ENCODE measurements at regions not wholly inside any gene's neighbourhood (a gene's known extent, or its start where the extent isn't known, plus 50 kb on each side); places are given as distances from the start of the nearest gene placed in this dataset.

GRCh38 chr9:88828492-88828974 is 162.7 kb upstream of the S1PR3 start:
- Histone ChIP-seq H4K20me1 (ENCODE audit: control insufficient read depth, insufficient read depth) (no peaks in the 10 kb centered on the region), H3K36me3 (ENCODE audit: control insufficient read depth in 2 of 2, insufficient read depth in 2 of 2, low read length in 1 of 2) (no peaks in the 10 kb centered on the region), H3K4me1 (ENCODE audit: control insufficient read depth, insufficient read depth, low read length) (no peaks in the 10 kb centered on the region), H2AFZ (ENCODE audit: control insufficient read depth, low read depth, low read length) (no peak overlapping the region), H3K27ac (ENCODE audit: control insufficient read depth, insufficient read depth) (no peak overlapping the region), H3K4me3 (no peak overlapping the region), H3K9me3 (replicated peaks; ENCODE audit: control insufficient read depth, insufficient read depth, low read length) (no peaks in the 10 kb centered on the region; the same call in 2 of the 3 replicates), H3K27me3 (replicated peaks in 1 of 2; ENCODE audit: control insufficient read depth in 2 of 2, insufficient read depth in 2 of 2, low read length in 1 of 2) (no peaks in the 10 kb centered on the region; a peak in 2 of 4 replicates), H3K4me2 (ENCODE audit: control insufficient read depth, insufficient read depth) (no peak overlapping the region), H3K79me2 (ENCODE audit: control insufficient read depth, insufficient read depth, low read length) (no peaks in the 10 kb centered on the region), H3K9ac (ENCODE audit: control insufficient read depth, insufficient read depth, low read length) (no peak overlapping the region)
- SMC1A ChIA-PET (ENCODE audit: uncharacterized antibody, unreplicated experiment), result no interaction called here
- DNase-seq (ENCODE audit: low read depth, low spot score) (no peak), ATAC-seq (no peak), FAIRE-seq (no peak)
- POLR2A ChIA-PET, result no interaction called here
- no peak for TF ChIP-seq ZNF274 (IDR thresholded peaks at IDR 0.05; ENCODE audit: insufficient read depth, insufficient read length)
- TF ChIP-seq SMC3 (IDR thresholded peaks at IDR 0.05; ENCODE audit: borderline replicate concordance, low read length), result no peak
- TF ChIP-seq ETV6 (conservative IDR thresholded peaks at IDR 0.05 in 1 of 2, IDR thresholded peaks at IDR 0.05 in 1 of 2; ENCODE audit: borderline replicate concordance in 1 of 2, low read depth in 1 of 2), result no peak
- no peak for TF ChIP-seq ZBTB11 (CRISPR knock-in tag; IDR thresholded peaks at IDR 0.05)
- TF ChIP-seq PAX5 (IDR thresholded peaks at IDR 0.05; ENCODE audit: borderline replicate concordance, low read depth, low read length), result no peak
- TF ChIP-seq SUPT20H (IDR thresholded peaks at IDR 0.05; ENCODE audit: borderline replicate concordance, control insufficient read depth, low read depth, low read length), result no peak
- no peak for TF ChIP-seq SRF (IDR thresholded peaks at IDR 0.05; ENCODE audit: low read depth in 2 of 2, low read length in 2 of 2)
- TF ChIP-seq IKZF1 (conservative IDR thresholded peaks at IDR 0.05), result no peak
- no peak for TF ChIP-seq ZBED1 (IDR thresholded peaks at IDR 0.05; ENCODE audit: borderline replicate concordance)
- no peak for TF ChIP-seq PAX8 (IDR thresholded peaks at IDR 0.05)
- no peak for TF ChIP-seq CREB1 (IDR thresholded peaks at IDR 0.05; ENCODE audit: low read depth)
- TF ChIP-seq BCL3 (IDR thresholded peaks at IDR 0.05; ENCODE audit: borderline replicate concordance, insufficient read depth, low read depth, low read length, poor library complexity, severe bottlenecking), result no peak
- no peak for TF ChIP-seq ZBTB4 (CRISPR knock-in tag; IDR thresholded peaks at IDR 0.05)
- TF ChIP-seq YY1 (IDR thresholded peaks at IDR 0.05; ENCODE audit: low read depth, low read length), result no peak
- no peak for TF ChIP-seq KAT2A (conservative IDR thresholded peaks at IDR 0.05; ENCODE audit: control insufficient read depth, low read depth, low read length)
- TF ChIP-seq MTA3 (IDR thresholded peaks at IDR 0.05; ENCODE audit: borderline replicate concordance, low read length), result no peak
- TF ChIP-seq SPI1 (IDR thresholded peaks at IDR 0.05; ENCODE audit: borderline replicate concordance, insufficient read depth, low read depth, low read length), result no peak
- intact Hi-C loops (cut with micrococcal nuclease; ENCODE audit: unreplicated experiment) (no loop called here), in situ Hi-C loops (cut with MboI) (no loop called here)
- WGBS (ENCODE audit: insufficient coverage, insufficient replicate concordance, low lambda C conversion rate, missing lambda C conversion rate), result 1% methylated on average over 4 of the region's 4 CpGs
- RAD21 ChIA-PET (ENCODE audit: unreplicated experiment), result no interaction called here
- CTCF ChIA-PET, result no interaction called here
- no TSS peak for BruUV-seq (replicated peaks)
